Trophoblast cell (in vitro differentiated cells and primary cell): ENCODE measurements at regions not wholly inside any gene's neighbourhood (a gene's known extent, or its start where the extent isn't known, plus 50 kb on each side); places are given as distances from the start of the nearest gene placed in this dataset.
"Not testable (repeated sequence)": the region's sequence is repeated elsewhere in the genome, so short reads cannot be mapped to it uniquely, and the experiment has no call there.

Source experiments
- DNase-seq, 2 donors: peaks; one replicate each; pipeline ENCODE4 v3.0.0-alpha.2; 2016
- H2AFZ ChIP-seq: 2 replicates; pipeline ENCODE4 v1.6.1; 2013; ENCODE audit warnings: low read length, moderate library complexity, mild to moderate bottlenecking; ENCODE audit not compliant: insufficient read depth, poor library complexity
- H2AK5ac ChIP-seq: 2 replicates; pipeline ENCODE4 v1.6.1; 2013; ENCODE audit warnings: mild to moderate bottlenecking, low read length
- H2BK120ac ChIP-seq: 2 replicates; pipeline ENCODE4 v1.6.1; 2013; ENCODE audit warnings: low read length, mild to moderate bottlenecking, moderate library complexity; ENCODE audit not compliant: insufficient read depth, poor library complexity
- H2BK12ac ChIP-seq: 2 replicates; pipeline ENCODE4 v1.6.1; 2013; ENCODE audit warnings: mild to moderate bottlenecking, low read length, moderate library complexity
- H2BK5ac ChIP-seq: 2 replicates; pipeline ENCODE4 v1.6.1; 2013; ENCODE audit warnings: low read length, low read depth, moderate library complexity, mild to moderate bottlenecking; ENCODE audit not compliant: poor library complexity
- H3K14ac ChIP-seq: 2 replicates; pipeline ENCODE4 v1.6.1; 2013; ENCODE audit warnings: mild to moderate bottlenecking, low read length
- H3K18ac ChIP-seq: 2 replicates; pipeline ENCODE4 v1.6.1; 2013; ENCODE audit warnings: mild to moderate bottlenecking, low read length
- H3K23ac ChIP-seq: 2 replicates; pipeline ENCODE4 v1.6.1; 2013; ENCODE audit warnings: low read length
- H3K27ac ChIP-seq: 2 replicates; pipeline ENCODE4 v1.5.1; 2013; ENCODE audit warnings: low read depth, mild to moderate bottlenecking, inconsistent platforms, low read length, moderate library complexity
- H3K27me3 ChIP-seq: 2 replicates; pipeline ENCODE4 v1.6.1; 2013; ENCODE audit warnings: inconsistent platforms, mild to moderate bottlenecking, low read length, moderate library complexity; ENCODE audit not compliant: insufficient read depth
- H3K36me3 ChIP-seq, 2 experiments: 1 replicate in 1 of 2; 2 replicates in 1 of 2; pipeline ENCODE4 v1.6.1; 2013; ENCODE audit warnings: low read length in 2 of 2, mild to moderate bottlenecking in 2 of 2, moderate library complexity in 1 of 2; ENCODE audit not compliant: insufficient read depth in 2 of 2, control insufficient read depth in 1 of 2
- H3K4ac ChIP-seq: 2 replicates; pipeline ENCODE4 v1.6.1; 2013; ENCODE audit warnings: low read depth, mild to moderate bottlenecking, low read length, moderate library complexity
- H3K4me1 ChIP-seq, 2 experiments: 1 replicate in 1 of 2; 2 replicates in 1 of 2; pipeline ENCODE4 v1.6.1; 2013; ENCODE audit warnings: low read length in 2 of 2, mild to moderate bottlenecking in 2 of 2, moderate library complexity in 1 of 2; ENCODE audit not compliant: insufficient read depth in 2 of 2, control insufficient read depth in 1 of 2
- H3K4me2 ChIP-seq: 2 replicates; pipeline ENCODE4 v1.6.1; 2013; ENCODE audit warnings: inconsistent platforms, mild to moderate bottlenecking, low read length, moderate library complexity
- H3K4me3 ChIP-seq: 2 replicates; pipeline ENCODE4 v1.5.1; 2013; ENCODE audit warnings: mild to moderate bottlenecking, low read depth, low read length, inconsistent platforms
- H3K79me1 ChIP-seq: one replicate; pipeline ENCODE4 v1.6.1; 2013; ENCODE audit warnings: low read length
- H3K79me2 ChIP-seq: 2 replicates; pipeline ENCODE4 v1.6.1; 2013; ENCODE audit warnings: low read length, mild to moderate bottlenecking; ENCODE audit not compliant: control insufficient read depth, insufficient read depth, poor library complexity
- H3K9ac ChIP-seq: 2 replicates; pipeline ENCODE4 v1.6.1; 2013; ENCODE audit warnings: mild to moderate bottlenecking, low read length
- H3K9me3 ChIP-seq: 2 replicates; pipeline ENCODE4 v1.6.1; 2013; ENCODE audit warnings: low read depth, mild to moderate bottlenecking, control low read depth, inconsistent platforms, low read length; ENCODE audit not compliant: insufficient read depth
- H4K12ac ChIP-seq: 2 replicates; pipeline ENCODE4 v1.6.1; 2013; ENCODE audit warnings: low read depth, mild to moderate bottlenecking, low read length, moderate library complexity
- H4K8ac ChIP-seq: 2 replicates; pipeline ENCODE4 v1.6.1; 2013; ENCODE audit warnings: low read depth, mild to moderate bottlenecking, low read length, moderate library complexity
- H4K91ac ChIP-seq: one replicate; pipeline ENCODE4 v1.6.1; 2013; ENCODE audit warnings: low read depth, mild to moderate bottlenecking, low read length, moderate library complexity
- WGBS: extraction: QIAGEN DNeasy Blood & Tissue Kit; methylation state at CpG from one replicate; pipeline ENCODE4 v1.1.7; 2013; ENCODE audit warnings: missing lambda C conversion rate; ENCODE audit not compliant: insufficient read length, insufficient coverage; ENCODE audit errors: extremely low coverage; 5-methylcytosine and 5-hydroxymethylcytosine counted together

GRCh38 chr5:40442346-40442745 lies 237.4 kb upstream of the PTGER4 start:
- no peak overlapping the region for H3K4me3 ChIP-seq
- H3K9ac ChIP-seq: no peak overlapping the region
- no peak overlapping the region for H4K12ac ChIP-seq
- H4K91ac ChIP-seq: no peak overlapping the region
- no peaks in the 10 kb centered on the region for H3K79me1 ChIP-seq
- H2BK12ac ChIP-seq: no peak overlapping the region
- no peaks in the 10 kb centered on the region for H3K27me3 ChIP-seq
- H2BK5ac ChIP-seq: no peak overlapping the region
- no peak overlapping the region for H3K14ac ChIP-seq
- DNase-seq: no peak
- no peak overlapping the region for H4K8ac ChIP-seq
- H3K4me1 ChIP-seq: no peaks in the 10 kb centered on the region
- H3K79me2 ChIP-seq: no peaks in the 10 kb centered on the region
- no peak overlapping the region for H2BK120ac ChIP-seq
- H3K23ac ChIP-seq: no peak overlapping the region
- WGBS: no CpG with 5 or more reads among the region's 2 CpGs
- no peak overlapping the region for H2AFZ ChIP-seq
- no peak overlapping the region for H3K4me2 ChIP-seq
- H3K4ac ChIP-seq: no peak overlapping the region
- no peak overlapping the region for H3K18ac ChIP-seq
- no peak overlapping the region for H3K27ac ChIP-seq
- H2AK5ac ChIP-seq: no peak overlapping the region
- H3K9me3 ChIP-seq: no peaks in the 10 kb centered on the region
- no peaks in the 10 kb centered on the region for H3K36me3 ChIP-seq

- H2AK5ac ChIP-seq: no peak overlapping the region
- no peaks in the 10 kb centered on the region for H3K79me1 ChIP-seq
- no peak overlapping the region for H2BK5ac ChIP-seq
- H3K18ac ChIP-seq: no peak overlapping the region
- no peak overlapping the region for H4K12ac ChIP-seq
- no peak overlapping the region for H4K91ac ChIP-seq
- WGBS: no CpG with 5 or more reads among the region's 4 CpGs
- no peak for DNase-seq
- no peak overlapping the region for H2BK120ac ChIP-seq
- H3K79me2 ChIP-seq: no peaks in the 10 kb centered on the region
- H3K4me1 ChIP-seq: no peaks in the 10 kb centered on the region
- H3K9ac ChIP-seq: no peak overlapping the region
- no peak overlapping the region for H3K4ac ChIP-seq
- H2AFZ ChIP-seq: no peak overlapping the region
- H3K9me3 ChIP-seq: no peaks in the 10 kb centered on the region
- H3K27me3 ChIP-seq: no peaks in the 10 kb centered on the region
- no peak overlapping the region for H3K4me2 ChIP-seq
- no peak overlapping the region for H2BK12ac ChIP-seq
- no peaks in the 10 kb centered on the region for H3K36me3 ChIP-seq
- no peak overlapping the region for H3K27ac ChIP-seq
- H3K4me3 ChIP-seq: no peak overlapping the region
- no peak overlapping the region for H4K8ac ChIP-seq
- no peak overlapping the region for H3K14ac ChIP-seq
- no peak overlapping the region for H3K23ac ChIP-seq
Measured at GRCh38 chr5:40441733-40442132, 238.0 kb upstream of the PTGER4 start.

- Histone ChIP-seq H2BK120ac (no peak overlapping the region), H3K18ac (no peak overlapping the region), H3K79me2 (no peaks in the 10 kb centered on the region), H3K9me3 (no peaks in the 10 kb centered on the region), H4K91ac (no peak overlapping the region), H3K4me1 (no peaks in the 10 kb centered on the region), H3K79me1 (no peaks in the 10 kb centered on the region), H3K27me3 (no peaks in the 10 kb centered on the region), H3K4me2 (no peak overlapping the region), H3K23ac (no peak overlapping the region), H3K9ac (no peak overlapping the region), H3K14ac (no peak overlapping the region), H2AK5ac (no peak overlapping the region), H3K27ac (no peak overlapping the region), H3K36me3 (no peaks in the 10 kb centered on the region), H4K8ac (no peak overlapping the region), H2BK12ac (no peak overlapping the region), H2AFZ (no peak overlapping the region), H3K4ac (no peak overlapping the region), H3K4me3 (no peak overlapping the region), H2BK5ac (no peak overlapping the region), H4K12ac (no peak overlapping the region)
- no CpG with 5 or more reads among the region's 1 CpG for WGBS
- no peak for DNase-seq
Measured at GRCh38 chr5:40440746-40441145, 239.0 kb upstream of the PTGER4 start.

- not testable (repeated sequence) for H3K79me2 ChIP-seq, H3K9ac ChIP-seq, H3K9me3 ChIP-seq, H3K18ac ChIP-seq, H3K14ac ChIP-seq, H2BK5ac ChIP-seq, H4K91ac ChIP-seq, H3K4me3 ChIP-seq, H4K12ac ChIP-seq, H2AK5ac ChIP-seq, H3K23ac ChIP-seq, H2AFZ ChIP-seq, H3K79me1 ChIP-seq, DNase-seq, H3K27me3 ChIP-seq, H3K27ac ChIP-seq, H2BK12ac ChIP-seq, H3K4me2 ChIP-seq, H3K36me3 ChIP-seq, H4K8ac ChIP-seq, H3K4ac ChIP-seq, H2BK120ac ChIP-seq, H3K4me1 ChIP-seq
- no CpG with 5 or more reads among the region's 3 CpGs for WGBS
Measured at GRCh38 chr5:40439103-40439502, 240.6 kb upstream of the PTGER4 start.
